ENCODE measurements at regions not wholly inside any gene's neighbourhood (a gene's known extent, or its start where the extent isn't known, plus 50 kb on each side); places are given as distances from the start of the nearest gene placed in this dataset.

DNA sequence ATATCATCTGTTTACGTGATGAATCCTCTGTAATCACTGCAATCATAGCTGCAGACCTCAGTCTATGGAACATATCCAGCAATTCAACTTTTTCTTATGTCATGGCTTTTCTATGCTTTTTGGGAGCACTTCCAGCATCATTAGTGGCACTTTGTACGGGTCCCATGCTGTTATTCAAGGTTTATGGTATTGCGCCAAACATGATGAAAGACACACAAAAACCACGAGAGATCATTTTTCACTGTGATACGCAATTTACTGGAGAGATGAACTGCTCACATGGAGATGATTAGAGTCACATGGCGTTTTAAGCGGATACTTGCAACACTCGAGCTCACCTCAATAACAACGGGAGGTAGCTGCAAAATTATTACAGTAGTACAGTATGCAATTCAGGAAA, 2101.7 kb upstream of the PCDH20 start:
- TF ChIP-seq POLR2A (IDR thresholded peaks at IDR 0.05) (no peak), EP300 (IDR thresholded peaks at IDR 0.05) (no peak)
- TF ChIP-seq, protein P1, sequence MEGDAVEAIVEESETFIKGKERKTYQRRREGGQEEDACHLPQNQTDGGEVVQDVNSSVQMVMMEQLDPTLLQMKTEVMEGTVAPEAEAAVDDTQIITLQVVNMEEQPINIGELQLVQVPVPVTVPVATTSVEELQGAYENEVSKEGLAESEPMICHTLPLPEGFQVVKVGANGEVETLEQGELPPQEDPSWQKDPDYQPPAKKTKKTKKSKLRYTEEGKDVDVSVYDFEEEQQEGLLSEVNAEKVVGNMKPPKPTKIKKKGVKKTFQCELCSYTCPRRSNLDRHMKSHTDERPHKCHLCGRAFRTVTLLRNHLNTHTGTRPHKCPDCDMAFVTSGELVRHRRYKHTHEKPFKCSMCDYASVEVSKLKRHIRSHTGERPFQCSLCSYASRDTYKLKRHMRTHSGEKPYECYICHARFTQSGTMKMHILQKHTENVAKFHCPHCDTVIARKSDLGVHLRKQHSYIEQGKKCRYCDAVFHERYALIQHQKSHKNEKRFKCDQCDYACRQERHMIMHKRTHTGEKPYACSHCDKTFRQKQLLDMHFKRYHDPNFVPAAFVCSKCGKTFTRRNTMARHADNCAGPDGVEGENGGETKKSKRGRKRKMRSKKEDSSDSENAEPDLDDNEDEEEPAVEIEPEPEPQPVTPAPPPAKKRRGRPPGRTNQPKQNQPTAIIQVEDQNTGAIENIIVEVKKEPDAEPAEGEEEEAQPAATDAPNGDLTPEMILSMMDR (IDR thresholded peaks at IDR 0.05), result no peak
